GM12865 (cell line): ENCODE measurements at regions not wholly inside any gene's neighbourhood (a gene's known extent, or its start where the extent isn't known, plus 50 kb on each side); places are given as distances from the start of the nearest gene placed in this dataset.
"Not testable (repeated sequence)": the region's sequence is repeated elsewhere in the genome, so short reads cannot be mapped to it uniquely, and the experiment has no call there.

Experiments
- DNase-seq: peaks from one replicate; pipeline ENCODE4 v3.0.0; 2010; ENCODE audit warnings: low read depth
- H3K4me3 ChIP-seq: 2 replicates; pipeline ENCODE4 v1.5.1; 2011; ENCODE audit warnings: mild to moderate bottlenecking, low read depth, low read length, control low read depth
- TF ChIP-seq, protein P1 (sequence below): IDR thresholded peaks from 2 replicates; pipeline ENCODE4 v1.5.1; 2011; ENCODE audit warnings: low read length, control low read depth, low read depth, inconsistent platforms; ENCODE audit not compliant: insufficient read depth; ENCODE audit errors: missing control alignments

DNA sequence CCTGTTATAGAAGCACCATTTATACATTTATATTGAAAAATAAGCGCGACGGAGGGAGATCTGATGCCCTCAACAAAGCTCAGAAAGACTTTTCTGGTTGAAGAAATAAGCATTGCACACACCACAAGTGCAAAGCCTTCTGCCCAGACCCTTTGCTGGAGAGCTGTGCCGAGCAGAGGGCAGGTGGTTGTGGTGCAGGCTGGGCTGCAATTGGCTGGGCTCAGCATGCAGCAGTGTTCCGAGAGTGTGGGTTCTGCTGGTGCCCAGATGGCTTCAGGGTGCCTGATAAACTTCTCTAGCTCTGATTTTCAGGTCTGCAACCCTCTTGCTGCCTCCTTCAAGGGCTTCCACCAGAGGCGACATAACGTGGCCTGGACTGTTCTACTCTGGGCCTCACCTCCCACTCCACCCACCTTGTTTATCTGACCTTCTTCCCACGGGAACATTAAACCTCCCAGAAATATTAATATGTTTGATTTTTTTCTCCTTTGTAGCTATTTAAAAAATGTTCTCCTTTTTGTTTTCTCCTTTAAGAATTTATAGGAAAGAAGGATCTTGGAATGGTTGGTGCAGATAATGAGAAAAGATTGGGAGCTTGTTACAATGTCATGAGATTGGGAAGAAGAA, 113.6 kb upstream of the ITGA6 start:
- DNase-seq: no peak
- no peak overlapping the region for H3K4me3 ChIP-seq
- TF ChIP-seq, protein P1, sequence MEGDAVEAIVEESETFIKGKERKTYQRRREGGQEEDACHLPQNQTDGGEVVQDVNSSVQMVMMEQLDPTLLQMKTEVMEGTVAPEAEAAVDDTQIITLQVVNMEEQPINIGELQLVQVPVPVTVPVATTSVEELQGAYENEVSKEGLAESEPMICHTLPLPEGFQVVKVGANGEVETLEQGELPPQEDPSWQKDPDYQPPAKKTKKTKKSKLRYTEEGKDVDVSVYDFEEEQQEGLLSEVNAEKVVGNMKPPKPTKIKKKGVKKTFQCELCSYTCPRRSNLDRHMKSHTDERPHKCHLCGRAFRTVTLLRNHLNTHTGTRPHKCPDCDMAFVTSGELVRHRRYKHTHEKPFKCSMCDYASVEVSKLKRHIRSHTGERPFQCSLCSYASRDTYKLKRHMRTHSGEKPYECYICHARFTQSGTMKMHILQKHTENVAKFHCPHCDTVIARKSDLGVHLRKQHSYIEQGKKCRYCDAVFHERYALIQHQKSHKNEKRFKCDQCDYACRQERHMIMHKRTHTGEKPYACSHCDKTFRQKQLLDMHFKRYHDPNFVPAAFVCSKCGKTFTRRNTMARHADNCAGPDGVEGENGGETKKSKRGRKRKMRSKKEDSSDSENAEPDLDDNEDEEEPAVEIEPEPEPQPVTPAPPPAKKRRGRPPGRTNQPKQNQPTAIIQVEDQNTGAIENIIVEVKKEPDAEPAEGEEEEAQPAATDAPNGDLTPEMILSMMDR: no peak

DNA sequence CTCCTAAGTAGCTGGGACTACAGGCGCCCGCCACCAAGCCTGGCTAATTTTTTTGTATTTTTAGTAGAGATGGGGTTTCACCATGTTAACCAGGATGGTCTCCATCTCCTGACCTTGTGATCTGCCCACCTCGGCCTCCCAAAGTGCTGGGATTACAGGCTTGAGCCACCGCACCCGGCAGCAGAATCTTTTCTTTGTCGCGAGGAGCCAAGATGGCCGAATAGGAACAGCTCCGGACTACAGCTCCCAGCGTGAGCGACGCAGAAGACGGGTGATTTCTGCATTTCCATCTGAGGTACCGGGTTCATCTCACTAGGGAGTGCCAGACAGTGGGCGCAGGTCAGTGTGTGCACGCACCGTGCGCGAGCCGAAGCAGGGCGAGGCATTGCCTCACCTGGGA, 112.3 kb upstream of the ITGA6 start:
- not testable (repeated sequence) for DNase-seq, H3K4me3 ChIP-seq

DNA sequence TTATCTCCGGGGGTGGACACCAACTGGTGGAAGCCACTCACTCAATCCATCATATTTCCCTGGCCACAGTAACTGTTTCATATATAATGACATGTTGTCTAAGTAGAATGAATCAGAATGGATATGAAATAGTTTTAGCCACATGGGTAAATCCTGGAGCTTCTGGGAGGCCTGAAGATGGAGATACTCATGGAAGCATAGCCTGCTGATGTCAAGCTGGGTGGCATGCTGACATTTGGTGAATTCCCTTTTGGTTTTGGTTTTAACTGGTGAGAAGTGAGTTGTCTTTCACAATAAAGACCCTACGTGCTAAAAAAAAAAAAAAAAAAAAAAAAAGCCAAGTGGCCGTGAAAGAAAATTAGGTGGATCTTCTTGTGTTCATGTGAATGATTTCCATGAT, 105.3 kb upstream of the ITGA6 start:
- no peak for DNase-seq
- no peak overlapping the region for H3K4me3 ChIP-seq
- TF ChIP-seq, protein P1: no peak

DNA sequence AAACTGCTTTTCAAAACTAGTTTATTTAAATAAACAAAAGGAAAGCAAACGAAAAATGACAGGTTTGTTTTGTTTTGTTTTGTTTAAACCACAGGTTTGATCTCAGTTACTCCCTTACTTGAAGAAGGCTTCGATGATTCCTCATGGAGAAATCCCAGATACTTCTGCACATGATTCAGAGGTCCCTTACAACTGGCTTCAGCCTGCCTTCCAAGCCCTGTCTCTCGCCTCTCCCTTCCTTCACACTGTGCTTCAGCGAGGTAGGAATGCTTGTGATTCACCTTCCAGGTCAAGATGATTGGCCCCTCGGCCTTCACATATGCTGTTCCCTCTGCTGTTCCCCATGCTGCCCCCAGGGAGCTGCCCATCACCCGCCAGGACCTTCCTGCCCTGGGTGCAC, 104.1 kb upstream of the ITGA6 start:
- TF ChIP-seq, protein P1: no peak
- DNase-seq: no peak
- H3K4me3 ChIP-seq: no peak overlapping the region

DNA sequence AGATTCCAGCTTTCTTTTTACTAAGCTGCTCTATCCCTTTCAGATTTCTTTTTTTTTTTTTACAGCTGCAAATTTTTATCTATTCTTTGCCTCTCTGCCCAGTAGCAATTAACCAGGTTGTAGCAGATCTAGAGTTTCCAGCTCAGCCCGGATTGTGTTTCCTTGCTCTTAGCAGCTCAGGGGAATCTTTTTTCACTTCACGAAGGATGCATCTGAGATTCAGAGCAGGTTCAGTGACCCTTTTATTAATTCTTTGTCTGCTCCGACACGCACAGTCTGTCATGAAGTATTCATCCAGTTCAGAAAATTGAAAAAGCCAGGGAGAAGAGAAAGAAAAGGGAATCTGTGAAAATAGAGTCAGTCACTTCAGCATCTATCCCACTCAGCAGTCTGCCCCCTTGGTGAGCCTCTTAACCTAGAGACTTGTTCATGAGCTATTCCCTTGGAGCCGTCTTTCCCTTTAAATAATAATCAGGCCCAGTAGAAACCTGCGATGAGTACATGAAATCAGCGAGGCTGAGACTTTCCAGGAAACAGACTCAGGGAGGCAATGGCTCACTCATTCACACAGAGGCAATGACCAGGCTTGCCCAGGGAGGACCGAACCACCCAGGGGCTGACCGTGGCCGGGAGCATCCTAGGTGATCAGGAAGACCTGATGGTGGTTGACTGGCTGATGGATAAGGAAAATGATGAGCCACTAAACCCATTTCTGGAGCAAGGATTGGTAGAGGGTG, 103.4 kb upstream of the ITGA6 start:
- H3K4me3 ChIP-seq: no peak overlapping the region
- no peak for DNase-seq
- TF ChIP-seq, protein P1: no peak

DNA sequence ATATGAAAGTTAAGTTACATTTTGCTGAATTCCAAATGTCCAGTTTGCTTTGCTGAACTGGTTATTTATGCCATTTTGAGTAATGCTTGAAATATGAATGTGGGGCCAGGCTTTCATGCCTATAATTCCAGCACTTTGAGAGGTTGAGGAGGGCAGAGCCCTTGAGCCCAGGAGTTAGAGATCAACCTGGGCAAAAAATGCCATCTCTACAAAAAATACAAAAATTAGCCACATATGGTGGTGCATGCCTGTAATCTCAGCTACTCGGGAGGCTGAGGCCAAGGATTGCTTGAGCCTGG, 101.2 kb upstream of the ITGA6 start:
- no peak for DNase-seq
- no peak overlapping the region for H3K4me3 ChIP-seq
- TF ChIP-seq, protein P1: no peak

DNA sequence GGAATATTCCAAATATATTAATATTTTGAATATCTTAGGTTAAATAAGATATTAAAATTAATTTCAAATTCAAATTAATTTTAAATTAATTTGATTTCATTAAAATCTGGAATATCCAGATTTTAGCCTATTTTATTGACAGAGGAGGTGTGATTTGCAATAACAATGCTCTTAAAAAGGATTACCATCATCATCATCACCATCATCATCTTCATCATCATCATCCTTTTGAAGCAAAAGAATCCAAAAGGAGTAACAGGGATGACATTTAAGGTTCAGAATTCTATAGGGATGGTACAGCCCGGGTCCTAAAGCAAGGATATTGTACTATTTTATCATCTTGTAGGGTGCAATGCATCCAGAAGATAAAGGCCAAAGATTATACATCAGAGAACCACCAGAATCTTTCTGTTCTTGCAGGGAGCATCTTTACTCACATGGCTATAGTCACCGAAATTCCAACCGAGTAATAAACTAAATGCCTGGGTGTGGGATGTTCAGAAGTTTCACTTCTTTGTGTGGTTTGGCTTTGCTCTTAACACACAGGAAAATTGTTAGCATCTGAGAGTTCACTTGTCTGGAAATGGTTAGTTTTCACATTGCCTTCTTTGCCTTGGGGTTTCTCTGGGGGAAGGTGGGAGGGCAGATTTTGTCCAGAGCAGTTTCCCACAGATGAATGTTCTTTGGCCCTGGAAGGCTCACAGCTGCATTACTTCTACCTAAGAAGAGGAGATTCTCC, 99.1 kb upstream of the ITGA6 start:
- TF ChIP-seq, protein P1: no peak
- H3K4me3 ChIP-seq: no peak overlapping the region
- DNase-seq: no peak
